T-helper 2 cell treated with Interferon-gamma antibody and Interleukin-4, amounts not matched to agents 5 μg/mL and 100 μg/mL, for 36 hours (primary cell): ENCODE measurements at regions not wholly inside any gene's neighbourhood (a gene's known extent, or its start where the extent isn't known, plus 50 kb on each side); places are given as distances from the start of the nearest gene placed in this dataset.
A peak's percentile ranks its signal among the peaks of the same experiment; 100 is the strongest.

Source experiments
- DNase-seq: peaks from one replicate; pipeline ENCODE4 v3.0.0; 2021; ENCODE audit warnings: low spot score
- H3K27ac Mint-ChIP-seq: one replicate; pipeline ENCODE4 v1.8.0; 2021; ENCODE audit warnings: mild to moderate bottlenecking, mixed read lengths
- H3K27me3 Mint-ChIP-seq: one replicate; pipeline ENCODE4 v1.8.0; 2021; ENCODE audit warnings: low read depth, mixed read lengths
- H3K36me3 Mint-ChIP-seq: one replicate; pipeline ENCODE4 v1.8.0; 2021; ENCODE audit warnings: low read depth, mixed read lengths
- H3K4me1 Mint-ChIP-seq: one replicate; pipeline ENCODE4 v1.8.0; 2021; ENCODE audit warnings: low read depth, mixed read lengths
- H3K4me3 Mint-ChIP-seq: one replicate; pipeline ENCODE4 v1.8.0; 2022; ENCODE audit warnings: mild to moderate bottlenecking, moderate library complexity, mixed read lengths
- H3K9me3 Mint-ChIP-seq: one replicate; pipeline ENCODE4 v1.8.0; 2021; ENCODE audit warnings: mixed read lengths

- Mint-ChIP-seq H3K27ac (no peak overlapping the region), H3K4me3 (no peak overlapping the region), H3K36me3 (no peaks in the 10 kb centered on the region), H3K9me3 (no peaks in the 10 kb centered on the region), H3K27me3 (peaks cover 2% of the 10 kb centered on the region), H3K4me1 (no peaks in the 10 kb centered on the region)
- no peak for DNase-seq
Measured at GRCh38 chr2:216787851-216788540, 71.9 kb downstream of the TNP1 start.

GRCh38 chr2:216786676-216787075, 73.2 kb downstream of the TNP1 start:
- no peaks in the 10 kb centered on the region for H3K4me1 Mint-ChIP-seq
- no peak for DNase-seq
- H3K9me3 Mint-ChIP-seq, result no peaks in the 10 kb centered on the region
- no peaks in the 10 kb centered on the region for H3K36me3 Mint-ChIP-seq
- H3K27me3 Mint-ChIP-seq, result peaks cover 2% of the 10 kb centered on the region
- no peak overlapping the region for H3K27ac Mint-ChIP-seq
- no peak overlapping the region for H3K4me3 Mint-ChIP-seq

GRCh38 chr2:216784456-216784855, 75.4 kb downstream of the TNP1 start:
- Mint-ChIP-seq H3K27me3 (peaks cover 2% of the 10 kb centered on the region), H3K36me3 (no peaks in the 10 kb centered on the region), H3K27ac (no peak overlapping the region), H3K9me3 (no peaks in the 10 kb centered on the region), H3K4me1 (no peaks in the 10 kb centered on the region), H3K4me3 (no peak overlapping the region)
- no peak for DNase-seq

GRCh38 chr2:216781709-216782108, 78.2 kb downstream of the TNP1 start:
- H3K4me1 Mint-ChIP-seq, result peaks cover 2% of the 10 kb centered on the region
- DNase-seq, result no peak
- no peaks in the 10 kb centered on the region for H3K9me3 Mint-ChIP-seq
- no peak overlapping the region for H3K27ac Mint-ChIP-seq
- H3K27me3 Mint-ChIP-seq, result peaks cover 2% of the 10 kb centered on the region
- H3K4me3 Mint-ChIP-seq, result no peak overlapping the region
- H3K36me3 Mint-ChIP-seq, result no peaks in the 10 kb centered on the region

GRCh38 chr2:216780843-216781242, 79.0 kb downstream of the TNP1 start:
- peaks cover 2% of the 10 kb centered on the region for H3K27me3 Mint-ChIP-seq
- H3K36me3 Mint-ChIP-seq, result no peaks in the 10 kb centered on the region
- no peak for DNase-seq
- no peak overlapping the region for H3K27ac Mint-ChIP-seq
- no peak overlapping the region for H3K4me3 Mint-ChIP-seq
- H3K4me1 Mint-ChIP-seq, result peaks cover 2% of the 10 kb centered on the region
- no peaks in the 10 kb centered on the region for H3K9me3 Mint-ChIP-seq

- DNase-seq, result peak; percentile 39
- Mint-ChIP-seq H3K9me3 (no peaks in the 10 kb centered on the region), H3K27me3 (peaks cover 2% of the 10 kb centered on the region), H3K36me3 (no peaks in the 10 kb centered on the region), H3K4me3 (no peak overlapping the region), H3K27ac (no peak overlapping the region), H3K4me1 (peaks cover 2% of the 10 kb centered on the region)
Measured at GRCh38 chr2:216777637-216778273, 82.1 kb downstream of the TNP1 start.

- no peaks in the 10 kb centered on the region for H3K36me3 Mint-ChIP-seq
- H3K9me3 Mint-ChIP-seq, result no peaks in the 10 kb centered on the region
- no peak for DNase-seq
- peaks cover 2% of the 10 kb centered on the region for H3K4me1 Mint-ChIP-seq
- H3K27me3 Mint-ChIP-seq, result peaks cover 2% of the 10 kb centered on the region
- no peak overlapping the region for H3K4me3 Mint-ChIP-seq
- no peak overlapping the region for H3K27ac Mint-ChIP-seq
Measured at GRCh38 chr2:216776066-216776850, 80.9 kb upstream of the IGFBP5 start.

GRCh38 chr2:216775043-216775453, 79.7 kb upstream of the IGFBP5 start:
- H3K4me3 Mint-ChIP-seq, result no peak overlapping the region
- peaks cover 2% of the 10 kb centered on the region for H3K27me3 Mint-ChIP-seq
- H3K4me1 Mint-ChIP-seq, result peaks cover 2% of the 10 kb centered on the region
- H3K36me3 Mint-ChIP-seq, result no peaks in the 10 kb centered on the region
- H3K9me3 Mint-ChIP-seq, result no peaks in the 10 kb centered on the region
- DNase-seq, result no peak
- no peak overlapping the region for H3K27ac Mint-ChIP-seq

GRCh38 chr2:216774620-216775019, 79.3 kb upstream of the IGFBP5 start:
- Mint-ChIP-seq H3K4me3 (no peak overlapping the region), H3K27ac (no peak overlapping the region), H3K36me3 (no peaks in the 10 kb centered on the region), H3K4me1 (peaks cover 2% of the 10 kb centered on the region), H3K9me3 (no peaks in the 10 kb centered on the region), H3K27me3 (peaks cover 2% of the 10 kb centered on the region)
- no peak for DNase-seq

- H3K4me3 Mint-ChIP-seq, result no peak overlapping the region
- H3K36me3 Mint-ChIP-seq, result no peaks in the 10 kb centered on the region
- no peak overlapping the region for H3K27ac Mint-ChIP-seq
- peaks cover 2% of the 10 kb centered on the region for H3K27me3 Mint-ChIP-seq
- H3K9me3 Mint-ChIP-seq, result no peaks in the 10 kb centered on the region
- peaks cover 2% of the 10 kb centered on the region for H3K4me1 Mint-ChIP-seq
- no peak for DNase-seq
Measured at GRCh38 chr2:216774180-216774579, 78.8 kb upstream of the IGFBP5 start.

GRCh38 chr2:216773072-216773471, 77.7 kb upstream of the IGFBP5 start:
- Mint-ChIP-seq H3K27me3 (peaks cover 2% of the 10 kb centered on the region), H3K4me3 (no peak overlapping the region), H3K4me1 (peaks cover 2% of the 10 kb centered on the region), H3K9me3 (no peaks in the 10 kb centered on the region), H3K27ac (no peak overlapping the region), H3K36me3 (no peaks in the 10 kb centered on the region)
- no peak for DNase-seq

- Mint-ChIP-seq H3K9me3 (no peaks in the 10 kb centered on the region), H3K36me3 (no peaks in the 10 kb centered on the region), H3K4me3 (no peak overlapping the region), H3K4me1 (no peaks in the 10 kb centered on the region), H3K27ac (no peak overlapping the region), H3K27me3 (no peaks in the 10 kb centered on the region)
- DNase-seq, result no peak
Measured at GRCh38 chr2:216770717-216771116, 75.4 kb upstream of the IGFBP5 start.

GRCh38 chr2:216770050-216770449, 74.7 kb upstream of the IGFBP5 start:
- H3K27ac Mint-ChIP-seq, result no peak overlapping the region
- no peaks in the 10 kb centered on the region for H3K9me3 Mint-ChIP-seq
- H3K4me3 Mint-ChIP-seq, result no peak overlapping the region
- DNase-seq, result no peak
- peaks cover 3% of the 10 kb centered on the region for H3K27me3 Mint-ChIP-seq
- H3K36me3 Mint-ChIP-seq, result no peaks in the 10 kb centered on the region
- no peaks in the 10 kb centered on the region for H3K4me1 Mint-ChIP-seq

- no peak overlapping the region for H3K4me3 Mint-ChIP-seq
- H3K9me3 Mint-ChIP-seq, result no peaks in the 10 kb centered on the region
- peaks cover 8% of the 10 kb centered on the region for H3K27me3 Mint-ChIP-seq
- DNase-seq, result no peak
- no peaks in the 10 kb centered on the region for H3K4me1 Mint-ChIP-seq
- no peaks in the 10 kb centered on the region for H3K36me3 Mint-ChIP-seq
- no peak overlapping the region for H3K27ac Mint-ChIP-seq
Measured at GRCh38 chr2:216769626-216770025, 74.3 kb upstream of the IGFBP5 start.
